AG08396 (cell line): ENCODE measurements at regions not wholly inside any gene's neighbourhood (a gene's known extent, or its start where the extent isn't known, plus 50 kb on each side); places are given as distances from the start of the nearest gene placed in this dataset.

ENCODE experiments used
- DNase-seq: peaks from one replicate; pipeline ENCODE4 v3.0.0; 2012; ENCODE audit warnings: low spot score, mixed read lengths

DNA sequence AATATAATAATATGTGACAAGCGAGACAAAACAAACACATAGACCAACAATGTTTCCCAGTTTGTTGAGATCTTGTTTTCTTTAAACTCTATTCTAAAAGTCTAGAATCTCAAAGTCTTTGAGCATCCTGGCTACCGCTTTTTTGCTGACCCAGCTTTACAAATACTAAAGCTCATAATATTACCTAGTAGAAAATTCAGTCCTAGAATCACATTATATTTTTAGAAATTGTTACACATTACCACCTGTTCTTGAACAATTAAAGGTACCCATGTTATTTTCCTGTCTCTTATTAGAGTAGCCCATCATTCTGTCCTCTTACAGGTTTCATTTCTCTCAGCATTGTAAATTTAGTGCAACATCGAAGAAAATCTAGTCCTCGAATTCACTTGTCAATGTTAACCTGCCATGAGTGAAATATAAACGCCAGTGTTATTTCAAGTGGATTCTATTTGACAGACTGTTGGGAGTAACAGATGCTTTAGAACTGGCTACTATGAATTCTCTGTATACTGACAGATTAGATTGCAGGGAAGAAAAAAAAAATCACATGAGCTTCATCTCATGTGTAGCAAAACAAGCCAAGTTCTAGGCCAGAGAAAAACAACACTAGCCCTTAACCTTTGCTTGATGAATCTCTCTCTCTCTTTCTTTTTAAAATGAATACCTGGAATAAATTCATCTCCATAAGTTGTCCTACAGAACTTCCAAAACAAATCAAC lies 851.2 kb upstream of the ADAMTS5 start:
- no peak for DNase-seq

DNA sequence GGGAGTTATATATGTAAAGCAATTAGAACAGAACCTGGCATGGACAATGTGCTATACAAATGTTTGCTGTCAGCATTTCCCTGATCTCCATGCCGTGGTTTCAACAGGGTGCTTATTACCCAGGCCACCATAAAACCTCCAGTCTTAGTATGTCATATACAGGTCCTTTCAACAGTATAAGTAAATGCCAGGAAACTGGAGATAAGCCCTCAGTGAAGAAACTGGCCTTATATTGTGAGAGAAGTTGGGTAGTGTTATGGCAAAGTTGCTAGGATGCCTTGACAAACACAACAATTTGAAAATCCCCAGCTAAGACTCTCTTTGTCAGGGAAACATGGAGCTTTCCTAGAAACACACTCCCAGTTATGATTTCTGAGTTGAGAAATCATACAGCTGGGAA lies 850.2 kb upstream of the ADAMTS5 start:
- no peak for DNase-seq

DNA sequence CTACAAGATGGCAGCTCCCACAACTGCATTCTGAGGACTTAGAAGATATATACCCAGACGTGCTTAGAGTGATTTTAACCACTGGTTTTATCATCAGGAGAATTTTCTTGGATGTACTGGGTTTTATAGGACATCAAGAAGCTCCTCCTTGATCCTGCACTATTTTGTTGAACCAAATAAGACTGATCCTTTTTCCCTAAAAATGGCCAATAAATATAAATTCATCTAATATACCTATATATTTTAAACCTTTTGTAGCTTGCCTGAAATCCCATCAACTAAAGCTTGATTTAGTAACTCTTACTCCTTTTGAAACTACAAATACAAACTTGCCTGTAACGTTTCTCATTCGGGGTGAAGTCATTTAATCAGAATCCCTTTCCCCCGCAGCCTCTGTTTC lies 849.4 kb upstream of the ADAMTS5 start:
- no peak for DNase-seq

DNA sequence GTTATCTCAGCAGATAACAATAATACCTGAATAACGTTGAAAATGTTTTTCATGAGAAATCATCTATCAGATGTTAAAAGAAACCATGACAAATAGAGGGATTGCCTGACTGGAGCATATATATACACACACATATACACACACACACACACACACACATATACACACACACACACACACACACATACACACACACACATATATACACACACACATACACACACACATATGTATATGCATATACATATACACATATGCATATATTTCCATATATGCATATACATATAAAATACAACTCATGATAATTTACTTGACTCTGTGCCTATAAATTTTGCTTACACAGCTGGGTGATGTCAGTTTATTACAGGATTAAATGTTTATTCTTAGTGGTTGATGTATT lies 847.3 kb upstream of the ADAMTS5 start:
- no peak for DNase-seq

DNA sequence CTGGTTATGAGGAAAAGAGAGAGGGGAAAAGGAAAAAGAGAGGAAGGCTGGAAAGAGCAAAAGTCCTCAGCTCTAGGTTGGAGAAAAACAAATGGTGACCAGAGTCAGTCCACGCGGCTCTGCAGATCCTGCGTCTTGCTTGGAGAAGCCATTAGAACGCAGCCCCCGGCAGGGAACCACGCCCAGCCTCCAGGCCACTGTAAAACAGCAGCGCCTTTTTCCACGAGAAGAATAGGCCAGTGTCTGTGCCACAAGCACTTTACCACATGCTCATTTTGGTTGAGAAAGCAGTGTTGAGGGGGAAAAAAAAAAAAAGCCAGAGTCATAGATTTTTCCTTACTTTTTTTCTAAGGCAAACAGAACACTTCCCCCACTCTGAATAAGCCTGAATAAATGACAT lies 846.9 kb upstream of the ADAMTS5 start:
- no peak for DNase-seq

DNA sequence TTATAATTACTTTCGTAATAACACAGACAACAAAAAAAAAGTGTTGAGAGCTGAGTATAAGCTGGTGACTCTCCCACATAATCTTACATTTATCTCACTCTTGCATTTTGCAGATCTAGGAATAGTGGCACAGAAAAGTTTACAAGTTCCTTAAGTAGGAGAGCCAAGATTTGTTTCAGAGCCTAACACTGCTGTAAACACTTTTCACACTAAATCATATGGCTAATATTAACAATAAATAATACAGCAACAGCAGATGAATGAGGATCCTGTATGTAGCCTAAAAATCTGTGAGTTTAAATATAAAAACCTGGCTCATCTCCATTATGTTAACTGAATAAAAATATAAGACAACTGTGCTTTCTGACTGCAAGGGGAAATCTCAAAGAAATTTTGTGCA lies 846.5 kb upstream of the ADAMTS5 start:
- no peak for DNase-seq

DNA sequence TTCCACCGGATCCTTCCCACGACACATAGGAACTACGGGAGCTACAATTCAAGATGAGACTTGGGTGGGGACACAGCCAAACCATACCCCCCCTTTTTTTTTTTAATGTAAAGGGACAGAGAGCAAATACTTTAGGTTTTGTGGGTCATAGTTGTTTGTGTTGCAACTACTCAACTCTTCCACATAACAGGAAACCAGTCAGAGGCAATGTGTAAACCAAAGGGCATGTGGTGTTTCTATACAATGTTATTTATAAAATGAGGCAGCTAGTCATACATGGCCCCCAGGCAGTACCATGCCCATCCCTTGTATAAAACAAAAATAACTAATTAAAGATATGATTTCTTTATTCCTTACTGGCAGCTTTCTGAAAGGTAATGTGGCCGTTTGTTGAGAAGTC lies 845.4 kb upstream of the ADAMTS5 start:
- DNase-seq: no peak

DNA sequence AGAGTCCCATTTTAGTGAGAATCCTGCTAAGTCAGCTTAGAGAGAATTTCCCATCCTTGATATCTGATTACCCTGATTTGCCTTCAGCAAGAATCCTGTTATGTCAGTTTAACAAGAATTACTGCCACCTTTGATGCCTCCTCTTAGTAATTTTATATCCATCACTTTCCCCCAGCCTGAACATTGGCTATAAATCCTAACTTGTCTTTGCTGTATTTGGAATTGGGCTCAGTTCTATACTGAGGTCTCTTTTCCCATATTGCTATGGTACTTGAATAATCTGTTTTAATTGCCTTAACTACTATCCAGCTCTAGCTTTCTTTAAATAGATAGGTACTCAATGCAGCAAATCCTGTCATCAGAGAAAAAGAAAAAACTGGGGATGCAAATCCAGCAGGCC lies 842.0 kb upstream of the ADAMTS5 start:
- DNase-seq: no peak

DNA sequence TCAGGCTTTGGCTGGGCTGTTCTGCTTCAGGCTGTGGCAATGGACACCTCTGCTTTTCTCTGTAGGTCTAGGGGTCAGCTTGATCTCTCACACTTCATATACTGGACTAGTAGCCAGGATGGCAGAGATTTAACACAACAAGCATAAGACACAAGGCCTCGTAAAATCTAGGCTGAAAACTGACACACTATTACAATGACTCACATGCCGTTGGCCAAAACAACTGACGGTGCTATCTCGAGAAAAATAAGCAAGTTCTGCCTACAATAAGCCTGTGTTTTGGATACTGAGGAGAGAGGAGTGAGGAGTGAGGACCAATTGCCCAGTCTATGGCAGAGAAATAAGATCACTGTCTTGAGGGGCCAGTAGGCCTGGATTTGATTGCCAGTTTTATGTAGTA lies 840.7 kb upstream of the ADAMTS5 start:
- no peak for DNase-seq

DNA sequence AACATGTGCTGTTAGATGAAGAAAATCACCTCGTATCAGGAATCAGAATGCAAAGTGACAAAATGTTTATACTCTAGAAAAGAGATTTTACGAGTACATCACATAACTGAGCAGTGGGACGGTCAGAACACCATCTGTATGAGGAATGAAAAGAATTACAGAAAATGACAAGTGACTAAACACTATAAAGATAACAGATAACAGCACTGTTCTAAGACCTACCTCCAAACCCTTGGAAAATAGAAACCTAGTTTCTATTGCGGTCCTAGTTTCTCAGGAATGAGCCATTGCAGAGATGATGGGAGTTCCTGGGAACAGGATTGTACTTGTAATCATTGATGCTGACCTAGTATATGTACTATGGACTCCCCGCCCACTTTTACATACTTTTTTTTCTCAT lies 839.4 kb upstream of the ADAMTS5 start:
- DNase-seq: no peak

DNA sequence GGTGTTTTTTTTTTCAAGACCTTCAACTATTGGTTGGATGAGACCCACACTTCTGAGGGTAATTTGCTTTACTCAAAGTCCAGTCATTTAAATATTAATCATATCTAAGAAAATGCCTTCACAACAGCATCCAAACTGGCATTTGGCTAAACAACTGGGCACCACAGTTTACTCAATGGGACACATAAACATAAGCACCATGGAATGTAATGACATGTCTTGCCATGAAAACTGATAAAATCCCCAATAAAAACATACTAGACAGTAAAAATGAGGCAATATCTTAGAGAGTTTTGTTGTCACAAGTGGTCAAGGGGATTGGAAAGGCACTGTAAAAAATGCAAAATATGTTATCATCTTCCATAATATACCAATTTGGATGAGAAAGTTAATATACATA lies 838.8 kb upstream of the ADAMTS5 start:
- DNase-seq: no peak

DNA sequence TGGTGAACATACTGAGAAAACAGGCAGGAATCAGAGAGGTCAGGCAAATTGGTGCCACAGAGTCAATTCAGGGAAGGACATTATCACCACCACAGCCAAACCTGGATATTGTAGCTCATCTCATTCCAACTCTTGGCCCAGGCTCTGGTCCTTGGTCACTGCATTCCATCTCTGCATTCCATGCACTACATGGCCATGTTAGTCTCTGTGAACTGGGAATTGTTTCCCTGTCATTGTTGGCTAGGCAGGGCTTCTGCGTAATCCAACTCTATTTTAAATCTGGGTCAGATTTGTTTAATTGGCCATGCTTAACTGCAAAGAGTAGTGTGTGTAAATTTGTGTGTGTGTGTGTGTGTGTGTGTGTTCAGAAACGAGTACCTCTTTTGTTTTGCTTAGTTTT lies 837.6 kb upstream of the ADAMTS5 start:
- DNase-seq: peak; percentile 24

DNA sequence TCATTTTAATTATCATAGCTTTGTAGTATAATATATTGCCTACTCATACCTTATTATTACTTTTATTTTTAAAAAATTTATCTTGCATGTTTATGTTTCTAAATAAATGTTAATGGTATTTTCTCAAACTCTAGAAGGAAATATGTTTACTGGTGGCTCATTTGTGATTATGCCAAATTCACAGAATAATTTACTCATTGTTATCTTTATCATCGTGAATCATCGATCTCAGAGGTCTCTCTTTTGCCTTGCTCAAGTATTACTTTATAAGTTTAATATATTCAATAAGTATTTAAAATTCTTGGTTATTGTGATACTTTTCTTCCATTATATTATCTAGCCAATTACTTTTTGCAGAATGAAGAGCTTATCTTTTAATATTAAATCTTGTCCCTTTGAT lies 836.7 kb upstream of the ADAMTS5 start:
- no peak for DNase-seq

DNA sequence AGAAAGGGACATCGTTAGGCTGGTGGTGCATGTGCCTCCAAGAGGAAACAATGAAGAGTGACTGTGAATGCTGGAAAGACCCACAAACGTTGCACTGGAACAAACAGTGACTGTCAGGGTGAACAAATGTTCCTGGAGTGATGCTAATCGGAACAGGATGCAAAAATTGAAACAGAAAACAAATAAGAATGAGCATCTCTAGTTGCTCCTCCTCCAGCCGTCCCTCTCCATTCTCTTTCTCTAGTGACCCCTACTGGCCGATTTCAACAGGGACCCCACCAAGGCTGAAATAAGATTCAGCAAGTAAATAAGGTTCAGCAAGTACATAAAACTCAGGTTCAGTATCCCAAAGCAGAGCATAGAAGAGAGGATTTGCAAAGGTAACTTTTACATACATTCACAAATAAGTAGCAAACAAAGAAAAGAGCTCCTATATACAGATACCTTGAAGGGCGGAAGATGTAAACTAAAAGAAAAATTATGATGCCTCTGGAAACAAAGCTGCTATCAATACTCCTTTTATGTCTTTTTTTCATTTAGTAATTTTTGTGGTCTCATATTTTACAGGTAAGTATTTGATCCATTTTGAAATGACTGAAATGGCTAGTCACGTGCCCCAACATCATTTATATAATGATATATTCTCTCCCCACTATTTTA lies 836.1 kb upstream of the ADAMTS5 start:
- peak; percentile 37 for DNase-seq

DNA sequence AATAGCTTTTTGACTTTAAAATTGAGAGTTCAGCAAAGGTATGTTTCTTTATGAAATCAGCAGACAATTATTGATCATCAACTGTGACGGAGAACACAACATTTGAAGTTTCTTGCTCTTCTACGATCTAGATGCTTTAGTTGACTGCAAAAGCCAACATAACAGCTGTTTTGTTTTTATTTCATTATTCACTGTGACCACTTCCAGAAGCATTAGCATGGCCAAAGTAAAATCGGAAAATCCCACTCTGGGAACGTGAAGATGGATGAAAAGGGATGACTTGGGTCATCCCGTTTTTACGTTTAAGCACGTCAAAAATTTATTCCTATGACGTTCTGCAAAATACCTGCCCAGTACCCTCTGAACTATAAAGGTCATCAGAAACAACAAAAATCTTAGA lies 833.0 kb upstream of the ADAMTS5 start:
- no peak for DNase-seq

DNA sequence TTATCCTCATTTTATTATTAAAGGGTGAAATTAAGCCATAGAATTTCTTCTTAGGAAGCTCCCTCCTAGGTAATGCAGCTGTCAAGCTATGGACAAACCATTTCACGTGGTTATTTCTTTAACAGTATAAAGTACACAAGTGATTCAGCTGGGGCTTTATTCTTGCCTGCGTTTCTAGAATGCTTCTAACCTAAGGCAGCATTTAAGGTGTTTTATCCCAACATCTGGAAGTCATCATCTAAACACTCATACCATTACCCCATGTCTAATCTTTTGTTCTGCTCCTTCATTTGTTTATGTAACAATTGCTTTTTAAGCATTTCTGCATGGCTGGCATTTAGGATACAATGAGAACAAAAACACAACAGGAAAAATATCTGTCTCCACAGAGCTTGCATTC lies 829.2 kb upstream of the ADAMTS5 start:
- DNase-seq: no peak

DNA sequence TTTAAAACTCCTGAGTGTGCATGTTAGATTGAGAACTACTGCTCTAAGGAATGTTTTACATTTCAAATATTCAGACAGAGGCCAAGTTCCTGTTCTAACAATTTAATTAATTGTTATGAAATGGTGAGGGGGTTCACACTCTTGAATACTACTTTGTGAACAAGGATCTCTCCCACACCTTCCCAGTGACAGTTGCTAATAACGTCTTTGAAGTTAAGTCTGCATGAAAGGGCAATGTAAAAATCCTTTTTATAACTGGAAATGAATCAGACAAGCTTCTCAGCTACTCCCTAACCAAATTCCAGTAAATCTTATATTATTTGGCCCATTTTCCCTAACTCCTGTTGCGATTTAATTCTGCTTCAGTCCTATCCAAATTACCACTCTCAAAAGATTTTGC lies 828.5 kb upstream of the ADAMTS5 start:
- DNase-seq: no peak

DNA sequence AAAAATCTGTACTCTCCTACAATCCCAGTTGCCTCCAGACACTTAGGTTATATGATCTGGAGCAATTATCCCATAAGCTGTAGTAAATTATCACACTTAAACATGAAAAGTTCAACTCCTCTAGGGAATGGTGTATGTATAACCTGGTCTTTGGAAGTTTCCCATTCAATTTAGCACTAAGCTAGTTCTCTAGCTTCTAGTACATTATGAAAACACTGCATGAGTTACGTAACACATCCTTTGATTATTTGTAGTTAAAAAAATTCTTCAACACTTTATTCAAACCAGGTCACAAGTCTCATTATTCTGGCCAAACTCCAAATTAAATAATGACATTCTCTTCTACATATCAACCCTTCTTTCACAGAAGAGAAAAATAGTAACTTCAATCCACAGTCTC lies 827.0 kb upstream of the ADAMTS5 start:
- DNase-seq: no peak

DNA sequence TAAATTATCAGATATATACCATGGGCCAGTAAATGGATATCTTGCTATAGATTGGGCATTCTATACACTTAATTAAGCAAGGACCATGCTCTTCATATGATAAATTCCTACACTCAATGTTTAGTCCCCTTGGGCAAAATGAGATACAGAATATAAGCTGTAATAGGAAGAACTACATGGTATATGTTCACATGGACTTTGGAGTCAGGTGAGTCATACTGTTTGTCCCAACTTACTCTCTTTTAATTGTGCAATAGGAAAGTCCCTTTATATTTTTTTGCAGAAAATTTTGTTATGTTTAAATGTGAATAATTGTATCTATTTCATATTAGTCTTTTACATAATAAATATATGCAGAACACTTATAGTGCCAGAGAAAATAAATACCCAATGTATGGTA lies 820.2 kb upstream of the ADAMTS5 start:
- no peak for DNase-seq

DNA sequence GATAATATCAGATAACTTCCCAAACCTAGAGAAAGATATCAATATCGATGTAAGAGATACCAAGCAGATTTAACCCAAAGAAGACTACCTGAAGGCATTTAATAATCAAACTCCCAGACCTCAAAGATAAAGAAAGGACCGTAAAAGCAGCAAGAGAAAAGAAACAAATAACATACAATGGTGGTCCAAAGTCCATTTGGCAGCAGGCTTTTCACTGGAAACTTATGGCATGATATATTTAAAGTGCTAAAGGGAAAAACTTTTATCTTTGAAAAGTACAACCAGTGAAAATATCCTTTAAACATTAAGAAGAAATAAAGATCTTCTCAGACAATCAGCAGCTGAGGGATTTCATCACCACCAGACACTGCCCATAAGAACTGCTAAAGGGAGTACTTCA lies 812.7 kb upstream of the ADAMTS5 start:
- no peak for DNase-seq

DNA sequence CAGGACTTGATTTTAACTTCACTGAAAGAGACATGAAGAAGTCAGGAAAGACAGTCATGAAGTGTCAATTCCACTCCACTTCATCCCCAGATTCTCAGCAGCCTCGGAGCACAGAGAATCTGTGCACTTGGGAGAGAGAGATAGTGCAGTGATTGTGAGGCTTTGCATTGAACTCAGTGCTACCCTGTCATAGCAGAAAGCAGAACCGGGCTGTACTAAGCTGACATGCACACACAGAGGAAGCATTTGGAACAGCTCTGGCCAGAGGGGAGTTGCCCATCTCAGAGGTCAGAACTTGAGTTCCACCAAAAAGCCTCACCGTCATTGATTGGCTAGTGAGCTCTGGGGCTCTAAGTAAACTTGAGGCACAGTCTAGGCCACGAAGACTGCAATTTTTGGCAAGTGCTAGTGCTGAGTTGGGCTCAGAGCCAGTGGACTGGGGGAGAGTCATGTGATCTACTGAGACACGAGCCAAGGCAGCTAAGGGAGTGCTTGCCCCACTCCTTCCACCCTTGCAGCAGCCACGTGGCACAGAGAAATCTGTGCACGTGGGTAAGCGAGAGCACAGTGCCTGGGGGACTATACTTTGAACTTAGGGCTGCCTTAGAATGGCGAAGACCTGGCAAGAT lies 810.2 kb upstream of the ADAMTS5 start:
- DNase-seq: no peak

DNA sequence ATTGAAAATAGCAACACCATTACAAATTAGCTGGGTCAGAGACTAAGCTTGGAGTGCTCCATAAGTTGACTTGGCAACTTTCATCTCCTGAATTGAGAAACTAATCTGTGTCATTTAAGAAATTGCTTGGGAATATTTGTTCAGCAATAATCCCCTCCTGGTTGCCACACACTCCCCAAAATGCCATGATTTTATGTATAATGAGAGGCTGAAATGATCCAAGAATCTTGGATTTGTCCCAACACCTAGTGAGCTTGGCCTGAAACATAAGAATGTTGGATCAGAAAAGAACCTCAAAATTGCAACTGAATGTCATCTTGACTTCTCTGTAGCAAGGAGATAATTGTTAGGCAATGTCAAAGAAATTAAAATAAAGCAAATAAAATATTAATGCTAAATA lies 805.9 kb upstream of the ADAMTS5 start:
- DNase-seq: no peak

DNA sequence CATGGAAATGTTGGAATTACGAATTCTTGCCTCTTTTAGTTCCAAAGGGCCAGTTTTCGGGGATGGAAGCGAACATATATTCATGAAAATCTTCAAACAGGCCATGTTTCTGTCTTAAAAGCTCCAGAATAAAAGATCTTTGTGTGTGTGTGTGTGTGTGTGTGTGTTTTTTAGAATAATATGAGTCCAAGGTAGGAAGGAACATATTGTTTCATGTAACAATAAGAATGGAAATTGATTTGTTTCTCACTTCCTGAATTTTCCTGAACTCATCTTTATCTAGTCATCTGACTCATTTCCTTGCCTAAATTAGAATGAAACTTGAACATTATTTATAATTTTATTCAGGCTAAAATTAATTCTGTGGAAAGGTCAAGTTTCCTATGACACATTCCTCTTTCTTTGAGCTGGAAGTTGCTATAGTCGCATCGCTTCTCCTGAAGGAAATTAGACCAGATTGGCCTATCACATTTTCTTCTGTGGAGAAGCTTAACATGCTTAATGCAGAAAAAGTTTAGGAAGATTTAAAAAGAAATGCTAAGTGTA lies 805.1 kb upstream of the ADAMTS5 start:
- no peak for DNase-seq
